ENCODE measurements at regions not wholly inside any gene's neighbourhood (a gene's known extent, or its start where the extent isn't known, plus 50 kb on each side); places are given as distances from the start of the nearest gene placed in this dataset.
"Not testable (repeated sequence)": the region's sequence is repeated elsewhere in the genome, so short reads cannot be mapped to it uniquely, and the experiment has no call there.

- DNase-seq = no peak
Measured at GRCh38 chr1:30450818-30451233, 272.6 kb downstream of the MATN1 start.

GRCh38 chr1:30450148-30450817, 273.1 kb downstream of the MATN1 start:
- DNase-seq = no peak

GRCh38 chr1:30449428-30450147, 273.8 kb downstream of the MATN1 start:
- no peak for DNase-seq

GRCh38 chr1:30449003-30449402, 274.4 kb downstream of the MATN1 start:
- DNase-seq = no peak

GRCh38 chr1:30447701-30448100, 275.7 kb downstream of the MATN1 start:
- no peak for DNase-seq

GRCh38 chr1:30447080-30447479, 276.3 kb downstream of the MATN1 start:
- no peak for DNase-seq

GRCh38 chr1:30446508-30446907, 276.9 kb downstream of the MATN1 start:
- DNase-seq = no peak

- no peak for DNase-seq
Measured at GRCh38 chr1:30446095-30446494, 277.3 kb downstream of the MATN1 start.

- DNase-seq = no peak
Measured at GRCh38 chr1:30445449-30445848, 277.9 kb downstream of the MATN1 start.

- DNase-seq = no peak
Measured at GRCh38 chr1:30444850-30445249, 278.5 kb downstream of the MATN1 start.

- no peak for DNase-seq
Measured at GRCh38 chr1:30444401-30444800, 279.0 kb downstream of the MATN1 start.

- DNase-seq = not testable (repeated sequence)
Measured at GRCh38 chr1:30438274-30438673, 285.1 kb downstream of the MATN1 start.

- DNase-seq = no peak
Measured at GRCh38 chr1:30437059-30437576, 286.3 kb downstream of the MATN1 start.

GRCh38 chr1:30427545-30427944, 295.8 kb downstream of the MATN1 start:
- no peak for DNase-seq

- DNase-seq = no peak
Measured at GRCh38 chr1:30425046-30425445, 298.3 kb downstream of the MATN1 start.

- no peak for DNase-seq
Measured at GRCh38 chr1:30423570-30423969, 299.8 kb downstream of the MATN1 start.

GRCh38 chr1:30422251-30422650, 301.1 kb downstream of the MATN1 start:
- peak; percentile 39 for DNase-seq

GRCh38 chr1:30420519-30421050, 302.8 kb downstream of the MATN1 start:
- no peak for DNase-seq

- DNase-seq = no peak
Measured at GRCh38 chr1:30419831-30420230, 303.6 kb downstream of the MATN1 start.

- DNase-seq = no peak
Measured at GRCh38 chr1:30418939-30419720, 304.3 kb downstream of the MATN1 start.

- DNase-seq = no peak
Measured at GRCh38 chr1:30418061-30418938, 305.1 kb downstream of the MATN1 start.

GRCh38 chr1:30417701-30418046, 305.7 kb downstream of the MATN1 start:
- no peak for DNase-seq

Data from activated CD8-positive, alpha-beta memory T cell treated with anti-CD3 and anti-CD28 coated beads, Interleukin-2, amount 50 U/mL, for 48 hours (primary cell).